ENCODE measurements at regions not wholly inside any gene's neighbourhood (a gene's known extent, or its start where the extent isn't known, plus 50 kb on each side); places are given as distances from the start of the nearest gene placed in this dataset.

DNA sequence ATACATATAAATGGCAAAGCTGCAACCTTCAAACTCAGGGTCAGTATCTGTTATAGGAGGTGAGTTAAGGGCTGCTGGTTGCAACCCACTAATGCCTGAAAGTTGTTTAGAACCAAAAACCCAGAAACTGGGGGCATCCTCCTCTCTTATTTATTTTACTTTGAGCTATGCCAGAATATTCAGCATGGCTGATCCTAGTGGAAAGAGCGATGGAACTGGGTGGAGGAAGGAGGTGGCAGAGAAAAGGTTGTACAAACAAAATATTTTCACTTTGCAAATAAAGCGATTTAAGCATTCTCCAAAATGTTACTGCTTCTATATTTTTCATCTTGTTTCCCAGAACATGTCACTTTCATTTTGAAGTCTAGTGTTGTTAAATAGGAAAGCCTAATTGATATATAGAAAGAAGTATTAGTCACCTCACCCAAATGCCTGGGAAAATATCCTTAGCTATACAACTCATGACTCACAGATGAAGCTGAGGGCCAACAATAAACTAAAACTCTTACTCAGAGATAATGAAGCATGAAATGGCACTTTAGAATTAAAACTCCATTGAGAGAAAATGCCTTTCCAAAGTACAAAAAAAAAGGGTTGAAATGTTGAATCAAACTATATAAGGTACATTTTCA lies 251.4 kb upstream of the UBE2E3 start:
- TF ChIP-seq POLR2A (IDR thresholded peaks at IDR 0.05): no peak
- TF ChIP-seq, protein P1, sequence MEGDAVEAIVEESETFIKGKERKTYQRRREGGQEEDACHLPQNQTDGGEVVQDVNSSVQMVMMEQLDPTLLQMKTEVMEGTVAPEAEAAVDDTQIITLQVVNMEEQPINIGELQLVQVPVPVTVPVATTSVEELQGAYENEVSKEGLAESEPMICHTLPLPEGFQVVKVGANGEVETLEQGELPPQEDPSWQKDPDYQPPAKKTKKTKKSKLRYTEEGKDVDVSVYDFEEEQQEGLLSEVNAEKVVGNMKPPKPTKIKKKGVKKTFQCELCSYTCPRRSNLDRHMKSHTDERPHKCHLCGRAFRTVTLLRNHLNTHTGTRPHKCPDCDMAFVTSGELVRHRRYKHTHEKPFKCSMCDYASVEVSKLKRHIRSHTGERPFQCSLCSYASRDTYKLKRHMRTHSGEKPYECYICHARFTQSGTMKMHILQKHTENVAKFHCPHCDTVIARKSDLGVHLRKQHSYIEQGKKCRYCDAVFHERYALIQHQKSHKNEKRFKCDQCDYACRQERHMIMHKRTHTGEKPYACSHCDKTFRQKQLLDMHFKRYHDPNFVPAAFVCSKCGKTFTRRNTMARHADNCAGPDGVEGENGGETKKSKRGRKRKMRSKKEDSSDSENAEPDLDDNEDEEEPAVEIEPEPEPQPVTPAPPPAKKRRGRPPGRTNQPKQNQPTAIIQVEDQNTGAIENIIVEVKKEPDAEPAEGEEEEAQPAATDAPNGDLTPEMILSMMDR (IDR thresholded peaks at IDR 0.05): no peak
